Keratinocyte (primary cell): ENCODE measurements at regions not wholly inside any gene's neighbourhood (a gene's known extent, or its start where the extent isn't known, plus 50 kb on each side); places are given as distances from the start of the nearest gene placed in this dataset.
"Not testable (repeated sequence)": the region's sequence is repeated elsewhere in the genome, so short reads cannot be mapped to it uniquely, and the experiment has no call there.

ENCODE experiments used
- DNase-seq: peaks from one replicate; pipeline ENCODE4 v3.0.0-alpha.2; 2011; ENCODE audit warnings: low read depth, missing footprints, low spot score
- FAIRE-seq: peaks from 2 replicates; lab custom pipeline; 2011; peaks lifted over from hg19 to GRCh38; lab: Jason Lieb, UNC
- H2AFZ ChIP-seq: 2 replicates; pipeline ENCODE4 v1.6.0; 2012; ENCODE audit warnings: low read length, control low read depth, inconsistent platforms; ENCODE audit not compliant: control insufficient read depth
- H3K27ac ChIP-seq: 2 replicates; pipeline ENCODE4 v1.5.1; 2011; ENCODE audit warnings: low read length; ENCODE audit not compliant: control insufficient read depth, insufficient read depth
- H3K27me3 ChIP-seq: 3 replicates; pipeline ENCODE4 v1.6.0; 2011; ENCODE audit warnings: low read length; ENCODE audit not compliant: control insufficient read depth, insufficient read depth; ENCODE audit errors: extremely low read depth
- H3K36me3 ChIP-seq, 2 experiments: 2 replicates in 1 of 2; 3 replicates in 1 of 2; pipeline ENCODE4 v1.5.1; 2011; ENCODE audit warnings: low read length in 2 of 2, mild to moderate bottlenecking in 1 of 2; ENCODE audit not compliant: control insufficient read depth in 2 of 2, insufficient read depth in 2 of 2; ENCODE audit errors: extremely low read depth in 1 of 2
- H3K4me1 ChIP-seq: 3 replicates; pipeline ENCODE4 v1.5.1; 2011; ENCODE audit warnings: low read length; ENCODE audit not compliant: control insufficient read depth, insufficient read depth; ENCODE audit errors: extremely low read depth
- H3K4me2 ChIP-seq: 3 replicates; pipeline ENCODE4 v1.6.0; 2011; ENCODE audit warnings: low read depth, low read length; ENCODE audit not compliant: control insufficient read depth, insufficient read depth; ENCODE audit errors: extremely low read depth
- H3K4me3 ChIP-seq, 3 experiments: fragments of 200-600 bp in 1 of 3; sonication (generic) in 1 of 3; 2 replicates in 2 of 3; 3 replicates in 1 of 3; pipeline ENCODE4 v1.5.1; 2011 to 2016; ENCODE audit warnings: low read length in 3 of 3, mild to moderate bottlenecking in 3 of 3, control low read depth in 2 of 3, inconsistent platforms in 1 of 3, low read depth in 1 of 3, mixed read lengths in 1 of 3, mixed run types in 1 of 3, moderate library complexity in 1 of 3; ENCODE audit not compliant: control insufficient read depth in 2 of 3, insufficient read depth in 2 of 3; ENCODE audit errors: extremely low read depth in 1 of 3
- H3K79me2 ChIP-seq: 2 replicates; pipeline ENCODE4 v1.6.0; 2012; ENCODE audit warnings: low read length; ENCODE audit not compliant: control insufficient read depth, insufficient read depth
- H3K9ac ChIP-seq: 3 replicates; pipeline ENCODE4 v1.6.0; 2011; ENCODE audit warnings: low read length; ENCODE audit not compliant: control insufficient read depth, insufficient read depth; ENCODE audit errors: extremely low read depth
- H3K9me1 ChIP-seq: 3 replicates; pipeline ENCODE4 v1.6.0; 2011; ENCODE audit warnings: low read length; ENCODE audit not compliant: control insufficient read depth, insufficient read depth; ENCODE audit errors: extremely low read depth
- H3K9me3 ChIP-seq: 2 replicates; pipeline ENCODE4 v1.5.1; 2012; ENCODE audit warnings: low read depth, low read length; ENCODE audit not compliant: control insufficient read depth
- H4K20me1 ChIP-seq: 3 replicates; pipeline ENCODE4 v1.6.0; 2011; ENCODE audit warnings: low read length; ENCODE audit not compliant: control insufficient read depth, insufficient read depth; ENCODE audit errors: extremely low read depth
- CTCF ChIP-seq, 3 experiments: IDR thresholded peaks in 1 of 3; conservative IDR thresholded peaks in 1 of 3; optimal IDR thresholded peaks in 1 of 3; 2 replicates in 2 of 3; 3 replicates in 1 of 3; pipeline versions ENCODE3 to v1.5.1; 2011; ENCODE audit warnings: low read length in 3 of 3, mild to moderate bottlenecking in 3 of 3, moderate library complexity in 2 of 3, control low read depth in 1 of 3, inconsistent platforms in 1 of 3; ENCODE audit not compliant: insufficient read depth in 2 of 3; ENCODE audit errors: extremely low read depth in 1 of 3
- EZH2 ChIP-seq: IDR thresholded peaks from one replicate; pipeline ENCODE4 v1.6.1; 2012; ENCODE audit warnings: inconsistent platforms, mild to moderate bottlenecking, low read length, moderate library complexity
- dilution Hi-C: fragments of 300-500 bp; cut with MboI; formaldehyde crosslinking; loops from one replicate; pipeline ENCODE4 v1.7.0; 2020; ENCODE audit warnings: low sequenced_read_pairs; ENCODE audit not compliant: extremely low pct_ligation_motif_present

DNA sequence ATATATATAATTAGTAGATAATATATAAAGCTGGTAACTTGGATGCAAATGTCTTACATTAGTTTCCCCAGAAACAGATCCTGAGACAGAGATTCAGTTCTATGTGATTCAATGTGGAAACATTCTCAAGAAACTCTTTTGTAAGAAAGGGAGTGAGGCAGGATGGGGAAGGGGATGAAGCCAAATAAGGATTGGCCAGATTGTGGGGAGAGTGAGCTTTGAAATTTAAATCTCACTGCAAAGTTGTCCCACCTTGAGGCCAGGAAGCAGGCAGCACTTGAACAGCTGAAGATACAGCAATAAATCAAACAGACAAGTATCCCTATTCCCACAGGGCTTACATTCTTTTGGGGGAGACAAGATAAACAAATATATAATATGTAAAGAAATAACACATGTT is 126.3 kb upstream of the HEY2 start:
- no peaks in the 10 kb centered on the region for H3K9me1 ChIP-seq
- H2AFZ ChIP-seq = no peak overlapping the region
- H3K4me1 ChIP-seq = no peaks in the 10 kb centered on the region
- H3K27ac ChIP-seq = no peak overlapping the region
- H3K4me2 ChIP-seq = no peak overlapping the region
- dilution Hi-C loops = no loop called here
- DNase-seq (no peak), FAIRE-seq (no peak)
- H3K36me3 ChIP-seq = no peaks in the 10 kb centered on the region
- no peaks in the 10 kb centered on the region for H3K9me3 ChIP-seq
- no peak overlapping the region for H3K4me3 ChIP-seq
- no peak overlapping the region for H3K9ac ChIP-seq
- TF ChIP-seq CTCF (optimal IDR thresholded peaks at IDR 0.05 in 1 of 3, IDR thresholded peaks at IDR 0.05 in 1 of 3, conservative IDR thresholded peaks at IDR 0.05 in 1 of 3; ENCODE audit: extremely low read depth in 1 of 3, insufficient read depth in 2 of 3, low read length in 3 of 3) (no peak), EZH2 (no peak)
- H4K20me1 ChIP-seq = no peaks in the 10 kb centered on the region
- no peaks in the 10 kb centered on the region for H3K27me3 ChIP-seq
- no peaks in the 10 kb centered on the region for H3K79me2 ChIP-seq

DNA sequence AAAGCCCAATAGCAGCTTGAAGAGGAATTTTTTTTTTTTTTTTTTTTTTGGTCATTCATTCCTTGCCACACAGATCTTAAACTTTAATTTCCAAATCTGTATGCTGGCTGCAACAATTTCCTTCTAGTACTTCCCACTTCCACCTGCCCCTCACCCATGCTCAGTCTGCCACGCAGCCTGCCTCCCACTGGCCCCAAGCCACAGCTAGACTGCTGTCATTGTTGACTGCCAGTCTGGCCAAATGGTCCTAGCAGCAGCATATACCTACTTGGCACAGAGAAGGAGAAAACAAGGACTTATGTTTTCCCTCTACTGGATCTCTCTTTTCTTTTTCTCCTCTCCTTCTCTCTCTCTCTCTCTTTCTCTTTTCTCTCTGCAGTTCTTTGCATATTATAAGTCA is 118.3 kb upstream of the HEY2 start:
- Histone ChIP-seq H3K9me3 (no peaks in the 10 kb centered on the region), H3K9ac (no peak overlapping the region), H3K79me2 (no peaks in the 10 kb centered on the region), H3K4me3 (no peak overlapping the region), H3K4me1 (no peaks in the 10 kb centered on the region), H4K20me1 (no peaks in the 10 kb centered on the region), H3K27me3 (no peaks in the 10 kb centered on the region), H2AFZ (no peak overlapping the region), H3K27ac (no peak overlapping the region), H3K36me3 (no peaks in the 10 kb centered on the region), H3K4me2 (no peak overlapping the region), H3K9me1 (no peaks in the 10 kb centered on the region)
- DNase-seq (no peak), FAIRE-seq (no peak)
- TF ChIP-seq CTCF (optimal IDR thresholded peaks at IDR 0.05 in 1 of 3, IDR thresholded peaks at IDR 0.05 in 1 of 3, conservative IDR thresholded peaks at IDR 0.05 in 1 of 3; ENCODE audit: extremely low read depth in 1 of 3, insufficient read depth in 2 of 3, low read length in 3 of 3) = no peak
- no peak for TF ChIP-seq EZH2
- dilution Hi-C loops = no loop called here

GRCh38 chr6:125636011-125636410 is 113.4 kb upstream of the HEY2 start:
- H3K27me3 ChIP-seq, H3K4me2 ChIP-seq, H3K4me1 ChIP-seq, dilution Hi-C loops, H3K9ac ChIP-seq, H2AFZ ChIP-seq, DNase-seq, H3K79me2 ChIP-seq, H3K27ac ChIP-seq, FAIRE-seq, H3K36me3 ChIP-seq, H3K9me1 ChIP-seq, H3K4me3 ChIP-seq, H3K9me3 ChIP-seq, H4K20me1 ChIP-seq: not testable (repeated sequence)
